Eye (tissue), 1 donor: ENCODE measurements at regions not wholly inside any gene's neighbourhood (a gene's known extent, or its start where the extent isn't known, plus 50 kb on each side); places are given as distances from the start of the nearest gene placed in this dataset.
A peak's percentile ranks its signal among the peaks of the same experiment; 100 is the strongest.

Experiments
- DNase-seq: peaks from one replicate; pipeline ENCODE4 v3.0.0-alpha.2; 2015

DNA sequence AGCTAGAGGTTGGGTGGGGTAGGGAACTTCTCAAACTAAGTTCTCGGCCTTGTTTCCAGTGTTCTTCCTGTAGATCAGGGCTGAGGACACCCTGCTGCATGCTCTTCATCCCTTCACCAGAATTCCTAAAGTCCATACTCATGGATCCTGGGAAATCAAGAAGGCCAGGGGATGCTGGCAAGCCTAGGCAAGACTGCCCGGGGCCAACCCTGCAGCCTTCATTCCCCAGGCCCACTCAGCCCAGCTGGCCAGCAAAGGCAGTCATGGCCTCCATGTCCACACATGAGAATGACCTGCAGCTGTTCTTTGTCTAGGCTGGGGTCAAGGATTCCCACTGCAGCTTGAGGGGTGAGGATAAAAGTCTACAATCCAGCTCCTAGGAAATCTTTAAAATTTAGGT lies 109.3 kb upstream of the ETV6 start:
- no peak for DNase-seq

DNA sequence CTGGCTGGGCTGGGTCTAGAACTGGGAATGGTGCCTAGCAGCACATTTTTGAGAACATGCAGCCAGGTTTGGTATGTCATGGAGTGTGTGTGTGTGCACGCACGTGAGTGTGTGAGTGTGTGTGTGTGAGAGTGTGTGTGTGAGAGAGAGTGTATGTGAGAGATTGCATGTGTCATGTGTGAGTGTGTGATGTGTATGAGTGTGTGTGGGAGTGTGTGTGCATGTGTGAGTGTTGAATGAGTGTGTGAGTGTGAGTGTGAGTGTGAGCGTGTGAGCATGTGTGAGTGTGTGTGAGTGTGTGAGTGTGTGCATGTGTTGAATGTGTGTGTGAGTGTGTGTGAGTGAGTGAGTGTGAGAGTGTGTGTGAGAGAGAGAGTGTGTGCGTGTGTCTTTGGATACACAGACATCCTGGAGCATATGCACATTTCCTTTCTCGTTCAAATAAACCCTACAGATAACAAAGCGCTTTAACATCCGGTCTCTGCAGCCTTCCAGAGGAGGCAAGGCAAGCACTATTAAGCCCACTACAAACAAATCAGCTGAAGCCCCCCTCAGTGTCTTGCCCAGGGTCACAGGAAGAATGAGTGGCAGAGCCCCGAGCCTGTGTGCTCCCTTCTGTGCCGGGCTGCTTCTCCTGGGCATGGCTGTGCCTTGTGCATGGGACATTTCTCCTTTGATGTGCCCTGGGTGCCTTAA lies 108.7 kb upstream of the ETV6 start:
- DNase-seq: no peak

DNA sequence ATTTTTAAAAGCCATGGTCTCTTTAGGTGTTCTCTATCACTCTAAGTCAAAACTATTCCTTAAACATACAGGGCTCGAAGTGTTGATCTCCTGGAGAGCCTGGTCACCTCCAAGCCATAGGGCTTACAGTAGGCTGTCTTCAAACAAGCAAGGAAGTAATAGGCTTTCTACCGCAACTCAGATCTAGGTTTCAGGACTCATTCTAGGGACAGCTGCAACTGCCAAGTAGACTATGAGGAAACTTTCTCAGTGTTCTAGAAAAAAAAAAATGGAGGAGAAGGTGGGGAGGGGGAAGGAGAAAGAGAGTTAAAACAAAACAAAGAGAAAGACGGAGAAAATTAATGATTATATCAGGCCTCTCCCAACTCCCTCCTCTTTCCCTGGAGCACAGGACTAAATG lies 106.9 kb upstream of the ETV6 start:
- no peak for DNase-seq

DNA sequence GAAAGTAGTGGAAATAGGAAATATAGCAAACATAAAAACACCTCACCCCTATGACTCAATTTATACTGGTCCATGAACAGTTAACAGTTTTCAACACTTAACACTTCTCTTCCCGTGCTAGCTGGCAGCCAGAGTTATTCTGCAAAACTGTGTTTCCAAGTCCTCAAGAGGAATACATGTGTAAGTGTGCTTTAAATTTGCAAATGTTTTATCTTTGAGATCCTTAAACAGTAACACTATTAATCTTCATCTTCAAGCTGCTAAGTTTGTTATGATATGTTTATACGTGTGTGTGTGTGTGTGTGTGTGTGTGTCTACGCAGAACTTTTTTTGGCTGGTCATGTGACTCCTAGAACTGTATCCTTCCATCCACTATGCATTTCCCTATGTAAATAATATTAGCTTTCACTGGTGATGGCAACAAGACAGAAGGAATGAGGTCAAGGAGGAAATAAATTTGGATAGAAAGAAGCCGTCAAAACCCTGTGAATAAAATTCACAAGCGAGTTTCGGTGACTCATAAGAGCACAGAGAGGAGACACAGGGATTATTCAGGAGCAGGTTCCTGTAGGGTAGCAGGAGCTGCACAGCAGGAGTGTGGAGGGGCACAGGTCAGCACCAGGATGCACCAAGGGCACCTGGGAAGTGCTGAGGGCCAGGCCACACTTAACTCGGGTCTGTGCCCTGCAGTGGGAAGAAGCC lies 105.9 kb upstream of the ETV6 start:
- no peak for DNase-seq

DNA sequence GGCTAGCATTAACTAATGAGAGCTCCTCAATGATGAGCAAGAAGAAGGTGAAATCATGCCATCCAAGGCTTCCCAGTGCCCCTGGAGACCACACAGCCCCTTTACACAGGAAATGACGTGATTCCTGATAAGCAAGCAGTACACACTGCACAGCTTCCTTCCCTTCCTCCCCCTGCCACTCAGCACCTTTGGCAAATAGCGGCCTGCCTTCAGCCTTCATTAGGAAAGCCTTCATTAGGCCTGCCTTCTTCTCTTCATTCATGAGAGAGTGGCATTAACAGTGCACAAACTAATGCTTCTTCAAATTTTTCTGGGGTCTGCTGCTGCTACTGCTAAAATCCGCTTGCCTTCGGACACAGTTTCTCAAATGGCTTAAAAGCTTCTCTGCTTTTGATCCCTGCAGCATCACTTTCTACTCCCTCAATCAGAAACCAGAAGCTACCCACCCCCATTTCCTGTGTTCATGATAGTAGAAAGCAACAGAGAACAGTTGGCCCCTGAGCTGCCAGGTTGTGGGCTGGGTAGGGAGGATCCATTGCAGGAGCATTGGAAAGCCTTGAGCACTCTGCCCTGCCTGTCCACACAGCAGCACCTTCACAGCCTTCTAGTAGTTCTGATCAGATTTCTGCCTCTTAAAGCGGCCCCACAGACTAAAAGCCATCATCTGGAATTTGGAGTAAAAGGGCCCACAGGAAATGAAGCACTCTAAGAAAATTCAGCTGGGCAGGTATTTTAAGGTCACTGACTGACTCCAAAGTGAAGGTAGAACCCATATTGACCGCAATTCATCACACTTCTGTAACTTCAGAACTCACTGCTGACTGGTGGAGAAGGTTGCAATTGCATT lies 103.8 kb upstream of the ETV6 start:
- DNase-seq: no peak

DNA sequence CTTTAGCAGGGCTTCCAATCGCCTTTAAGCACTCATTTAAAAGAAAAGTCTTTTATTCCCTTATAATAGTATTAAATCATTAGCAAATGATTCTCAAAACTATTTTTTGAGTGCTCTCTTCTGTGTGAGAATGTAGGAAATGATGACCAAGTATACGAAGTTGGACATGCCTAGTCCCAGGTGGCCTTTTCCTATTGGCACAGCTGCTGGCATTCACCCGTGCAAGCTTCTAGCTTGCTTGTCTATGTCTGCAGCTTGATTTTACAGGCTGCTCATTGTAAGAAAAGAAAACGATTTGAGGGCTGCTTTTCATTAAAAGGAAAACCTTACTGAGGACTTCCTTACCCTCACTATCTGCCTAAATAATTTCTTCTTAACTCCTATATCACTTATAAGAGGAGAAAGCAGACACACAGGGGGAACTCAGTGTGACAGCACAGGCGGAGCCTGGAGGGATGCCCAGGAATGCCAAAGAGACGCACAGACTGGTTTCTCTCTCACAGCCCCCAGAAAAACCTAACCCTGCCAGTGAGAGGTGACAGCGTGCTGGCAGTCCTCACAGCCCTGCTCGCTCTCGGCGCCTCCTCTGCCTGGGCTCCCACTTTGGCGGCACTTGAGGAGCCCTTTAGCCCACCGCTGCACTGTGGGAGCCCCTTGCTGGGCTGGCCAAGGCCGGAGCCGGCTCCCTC lies 102.7 kb upstream of the ETV6 start:
- peak; percentile 47 for DNase-seq

DNA sequence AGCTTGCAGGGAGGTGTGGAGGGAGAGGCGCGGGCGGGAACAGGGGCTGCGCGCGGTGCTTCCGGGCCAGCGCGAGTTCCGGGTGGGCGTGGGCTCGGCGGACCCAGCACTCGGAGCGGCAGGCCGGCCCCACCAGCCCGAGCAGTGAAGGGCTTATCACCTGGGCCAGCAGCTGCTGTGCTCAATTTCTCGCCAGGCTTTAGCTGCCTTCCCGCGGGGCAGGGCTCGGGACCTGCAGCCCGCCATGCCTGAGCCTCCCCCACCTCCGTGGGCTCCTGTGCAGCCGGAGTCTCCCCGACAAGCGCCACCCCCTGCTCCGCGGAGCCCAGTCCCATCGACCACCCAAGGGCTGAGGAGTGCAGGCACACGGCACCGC lies 102.2 kb upstream of the ETV6 start:
- peak; percentile 12 for DNase-seq

DNA sequence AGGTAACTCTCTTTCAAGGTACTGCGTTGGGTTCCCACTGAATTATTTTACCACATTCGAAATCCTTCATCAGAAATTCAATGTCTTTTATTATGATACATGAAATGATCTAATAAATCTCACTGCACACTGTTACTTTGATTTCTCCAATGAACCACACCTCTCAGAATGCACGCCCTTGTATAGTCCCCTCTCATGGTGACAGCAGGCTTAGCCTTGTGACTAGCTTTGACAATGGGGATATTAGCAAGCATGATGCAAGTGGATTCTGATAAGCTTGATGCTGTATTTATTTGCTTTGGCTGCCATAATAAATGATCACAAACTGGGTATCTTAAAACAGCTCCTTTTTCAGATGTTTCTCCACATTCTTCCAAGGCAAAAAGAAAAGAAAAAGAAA lies 100.4 kb upstream of the ETV6 start:
- no peak for DNase-seq

DNA sequence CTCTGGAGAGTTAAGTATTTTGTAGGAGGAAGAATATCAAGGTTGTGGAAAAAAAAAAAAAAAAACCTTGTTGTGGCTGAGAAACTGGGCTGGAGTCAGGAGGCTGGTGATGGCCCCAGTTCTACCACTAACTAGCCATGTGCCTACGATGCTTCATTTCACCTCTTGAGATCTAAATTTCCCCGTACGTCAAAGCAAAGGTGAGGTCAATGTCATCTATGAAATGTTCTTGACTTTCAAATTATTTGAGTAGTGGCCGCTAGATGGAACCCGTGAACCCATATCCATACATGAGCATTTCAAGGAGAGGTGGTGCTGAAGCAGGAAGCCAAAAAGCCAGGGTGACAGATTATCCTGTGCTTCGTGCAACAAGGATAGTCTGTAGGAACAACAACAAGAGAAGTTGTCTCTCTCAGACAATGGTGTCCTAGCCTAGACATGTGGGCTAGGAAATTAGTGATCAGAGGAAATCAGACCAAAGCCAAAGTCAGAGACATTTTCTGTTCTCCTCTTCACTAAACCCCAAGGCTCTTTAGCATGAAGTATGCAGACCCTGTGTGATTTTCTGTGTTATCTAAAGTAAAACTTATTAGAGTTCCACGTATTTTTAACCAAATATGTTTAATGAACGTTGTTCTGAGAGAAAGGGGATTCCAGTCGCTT lies 95.5 kb upstream of the ETV6 start:
- DNase-seq: peak; percentile 75

DNA sequence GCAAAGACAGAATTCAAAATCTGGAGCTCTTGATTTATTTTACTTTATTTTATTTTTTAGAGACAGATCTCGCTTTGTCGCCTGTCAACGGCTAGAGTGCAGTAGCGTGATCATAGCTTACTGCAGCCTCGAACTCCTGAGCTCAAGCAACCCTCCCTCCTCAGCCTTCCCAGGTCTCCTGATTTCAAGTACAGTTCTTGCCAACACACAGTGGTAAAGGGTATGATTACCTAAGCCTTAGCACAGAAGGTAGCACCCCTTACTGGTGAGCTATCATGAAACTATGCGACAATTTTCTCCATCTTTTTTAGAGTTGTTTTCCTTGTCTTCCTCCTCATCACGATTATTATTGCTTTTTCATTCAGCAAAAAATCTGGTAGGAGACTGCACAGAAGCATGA lies 94.3 kb upstream of the ETV6 start:
- no peak for DNase-seq

DNA sequence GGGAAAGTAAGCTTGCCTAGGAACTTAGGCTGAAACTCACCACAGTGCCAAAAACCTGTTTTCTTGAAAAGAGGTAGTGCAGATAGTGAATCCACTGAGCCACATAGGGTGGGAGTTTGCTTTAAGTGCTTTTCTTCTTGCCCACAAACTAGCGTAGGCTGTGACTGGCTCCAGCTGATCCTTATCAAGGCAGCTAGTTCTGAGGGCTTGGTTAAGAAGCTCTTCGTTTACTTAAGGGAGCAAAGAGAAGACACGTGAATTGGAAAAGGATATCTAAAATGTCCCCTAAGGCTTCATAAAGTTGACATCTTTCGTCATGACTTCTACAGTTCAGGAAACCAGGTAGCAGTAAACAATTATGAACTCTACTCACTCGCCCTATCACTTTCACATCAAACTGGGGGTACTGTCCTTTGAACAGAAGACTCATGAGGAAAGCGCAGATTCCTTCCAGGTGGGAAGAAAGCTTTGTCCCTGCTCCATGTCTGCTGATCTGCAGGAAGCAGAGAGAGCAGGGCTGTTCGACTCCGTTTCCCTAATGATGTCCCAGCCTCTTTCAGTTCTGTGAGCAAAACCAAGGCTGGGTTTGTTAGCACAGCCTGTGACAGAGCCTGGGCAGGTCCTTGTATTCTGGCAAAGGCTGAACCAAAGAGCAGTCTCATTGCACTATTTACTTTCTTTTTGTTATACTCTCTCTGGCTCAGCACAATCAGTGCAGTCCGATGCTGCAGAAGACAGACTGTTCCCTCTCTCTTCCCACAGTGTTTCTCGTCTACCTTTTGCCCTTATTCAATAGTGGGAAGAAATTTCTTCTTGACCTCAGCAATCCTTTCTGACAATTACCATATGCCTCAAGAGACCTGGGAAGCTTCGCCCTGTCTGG lies 93.5 kb upstream of the ETV6 start:
- no peak for DNase-seq

DNA sequence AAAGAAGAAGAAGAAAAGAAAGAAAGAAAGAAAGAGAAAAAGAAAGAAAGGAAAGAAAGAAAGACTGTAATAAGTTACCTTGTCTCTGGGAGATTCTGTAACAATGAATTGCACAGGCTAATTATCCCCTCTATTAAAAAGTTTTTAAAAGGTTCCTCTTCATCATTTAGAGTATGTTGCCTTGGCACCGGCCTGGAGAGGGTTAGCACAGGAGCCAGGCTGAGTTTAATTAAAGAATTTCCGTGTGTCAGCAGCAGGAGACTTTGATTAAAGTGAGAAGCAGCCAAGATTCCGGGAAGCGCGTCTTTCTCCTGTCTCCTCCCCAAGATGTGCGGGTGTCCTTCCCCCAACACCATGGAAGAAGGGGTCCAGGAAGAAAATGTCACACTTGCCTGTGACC lies 92.8 kb upstream of the ETV6 start:
- no peak for DNase-seq

DNA sequence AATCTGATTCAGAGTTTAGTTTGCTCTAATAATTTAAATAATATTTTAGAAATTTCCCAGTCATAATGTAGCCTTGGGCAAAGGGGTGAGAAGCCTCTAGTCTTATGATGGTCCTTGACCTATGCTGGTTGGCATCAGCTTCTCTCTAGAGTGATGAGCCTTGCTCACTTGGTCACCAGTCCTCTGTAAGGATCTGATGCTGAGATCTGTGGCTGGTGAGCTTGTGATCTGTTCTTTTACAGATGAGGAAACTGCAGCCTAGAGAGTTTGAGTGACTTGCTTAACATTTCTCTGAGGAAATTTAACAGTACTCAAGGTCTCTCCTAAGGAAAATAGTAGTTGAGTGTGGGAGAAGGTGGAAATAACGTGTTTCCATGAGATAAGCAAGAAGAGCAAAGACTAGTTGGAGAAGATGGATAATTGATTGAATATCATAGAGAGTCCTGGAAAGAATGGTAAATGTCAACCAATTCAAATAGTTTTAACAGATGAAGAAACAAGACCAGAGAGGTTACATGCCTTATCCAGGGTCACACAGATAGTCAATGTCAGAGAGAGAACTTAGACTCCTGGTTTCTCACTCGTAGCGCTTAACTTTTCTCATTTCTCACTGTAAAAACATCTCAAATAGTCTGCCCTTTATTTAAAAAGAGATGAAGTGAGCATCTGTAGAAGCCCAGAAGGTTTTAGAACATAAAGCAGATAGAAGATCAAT lies 89.7 kb upstream of the ETV6 start:
- no peak for DNase-seq

DNA sequence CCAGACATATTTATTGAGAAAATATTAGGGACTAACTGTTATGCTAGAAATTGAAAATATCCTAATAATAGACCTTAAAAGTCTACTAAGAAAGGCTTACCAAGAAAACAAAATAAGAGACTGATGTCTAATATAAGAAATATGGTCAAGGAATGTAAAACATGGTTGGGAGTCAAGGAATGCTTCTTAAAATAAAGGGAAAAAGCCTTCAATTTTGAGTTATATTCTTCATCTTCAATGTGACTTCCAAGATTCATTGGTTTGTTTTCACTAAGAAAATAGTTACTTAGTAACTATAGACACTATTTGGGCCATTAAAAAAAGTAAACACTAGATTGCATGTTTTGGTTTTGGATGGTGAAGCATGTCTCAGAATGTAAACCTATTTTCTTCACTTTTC lies 88.1 kb upstream of the ETV6 start:
- DNase-seq: no peak

DNA sequence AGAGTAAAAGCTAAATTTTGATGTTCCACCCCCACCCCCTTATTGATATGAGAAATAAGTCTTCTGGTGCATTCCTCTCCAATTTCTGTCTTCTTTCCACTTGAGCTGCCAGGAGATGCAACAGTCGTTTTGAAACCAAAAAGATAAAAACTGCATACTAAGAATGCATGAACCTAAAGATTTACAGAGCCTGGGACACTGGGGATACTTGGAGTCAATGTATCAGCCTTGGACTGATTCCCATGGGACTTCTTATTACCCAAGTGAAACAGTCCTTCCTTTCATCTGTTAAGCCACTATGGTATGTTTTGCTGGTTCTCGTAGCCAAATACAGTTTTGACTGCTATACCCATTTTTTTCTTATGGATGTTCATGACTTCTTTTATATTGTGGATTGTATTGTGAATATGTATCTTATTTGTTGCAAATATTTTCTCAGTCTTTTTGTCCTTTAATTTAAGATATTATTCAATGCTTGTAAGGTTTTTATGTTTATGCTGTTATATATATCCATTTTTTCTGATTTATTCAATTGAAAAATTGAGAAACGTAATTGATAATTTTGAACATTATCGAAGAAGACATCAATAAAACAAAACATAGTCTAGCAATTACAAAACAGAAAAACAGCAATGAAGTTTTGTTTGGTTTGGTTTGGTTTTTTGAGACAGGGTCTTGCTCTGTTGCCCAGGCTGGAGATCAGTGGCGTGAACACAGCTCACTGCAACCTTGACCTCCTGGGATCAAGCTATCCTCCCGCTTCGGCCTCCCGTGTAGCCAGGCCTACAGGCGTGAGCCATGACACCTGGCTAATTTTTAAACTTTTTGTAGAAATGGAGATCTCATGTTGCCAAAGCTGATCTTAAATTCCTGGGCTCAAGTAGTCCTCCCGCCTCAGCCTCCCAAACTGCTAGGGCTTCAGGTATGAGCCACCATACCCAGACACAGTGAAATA lies 85.4 kb upstream of the ETV6 start:
- no peak for DNase-seq

DNA sequence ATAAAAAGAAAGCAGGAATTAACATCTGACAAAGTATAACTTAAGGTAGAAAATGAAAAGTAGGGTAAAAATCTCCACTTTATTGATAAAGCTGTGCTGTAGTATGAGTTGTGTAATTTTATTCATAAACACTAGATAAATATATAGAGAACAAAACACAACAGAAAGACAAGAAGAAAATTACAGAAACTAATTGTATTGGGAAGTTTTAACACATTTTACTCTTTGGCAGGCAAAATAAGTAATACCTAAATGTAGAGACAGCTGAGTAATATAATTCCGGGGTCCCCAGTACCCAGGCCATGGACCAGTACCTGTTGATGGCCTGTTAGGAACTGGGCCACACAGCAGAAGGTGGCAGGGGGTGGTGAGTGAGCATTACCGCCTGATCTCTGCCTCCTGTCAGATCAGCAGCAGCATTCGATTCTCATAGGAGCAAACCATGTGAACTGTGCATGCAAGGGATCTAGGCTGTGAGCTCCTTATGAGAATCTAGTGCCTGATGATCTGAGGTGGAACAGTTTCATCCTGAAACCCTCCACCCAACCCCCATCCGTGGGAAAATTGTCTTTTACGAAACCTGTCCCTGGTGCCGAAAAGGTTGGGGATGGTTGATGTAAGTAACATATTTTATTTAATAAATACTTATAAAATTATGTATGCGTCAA lies 84.4 kb upstream of the ETV6 start:
- DNase-seq: no peak

DNA sequence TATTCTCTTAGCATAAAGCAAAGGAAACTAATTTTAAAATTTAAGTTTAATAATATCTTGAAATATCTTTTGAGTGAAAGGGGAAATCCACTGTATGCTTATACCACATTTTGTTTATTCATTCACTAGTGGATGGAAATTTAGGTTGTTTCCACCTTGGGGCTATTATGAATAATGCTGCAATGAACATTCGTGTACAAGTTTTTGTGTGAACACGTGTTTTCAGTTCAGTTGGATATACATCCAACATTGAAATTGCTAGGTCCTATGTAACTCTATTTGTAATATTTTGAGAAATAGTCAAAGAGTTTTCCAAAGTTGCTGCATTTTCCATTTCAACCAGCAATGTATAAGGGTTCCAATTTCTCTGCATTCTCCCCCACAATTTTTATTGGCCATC lies 83.7 kb upstream of the ETV6 start:
- DNase-seq: no peak

DNA sequence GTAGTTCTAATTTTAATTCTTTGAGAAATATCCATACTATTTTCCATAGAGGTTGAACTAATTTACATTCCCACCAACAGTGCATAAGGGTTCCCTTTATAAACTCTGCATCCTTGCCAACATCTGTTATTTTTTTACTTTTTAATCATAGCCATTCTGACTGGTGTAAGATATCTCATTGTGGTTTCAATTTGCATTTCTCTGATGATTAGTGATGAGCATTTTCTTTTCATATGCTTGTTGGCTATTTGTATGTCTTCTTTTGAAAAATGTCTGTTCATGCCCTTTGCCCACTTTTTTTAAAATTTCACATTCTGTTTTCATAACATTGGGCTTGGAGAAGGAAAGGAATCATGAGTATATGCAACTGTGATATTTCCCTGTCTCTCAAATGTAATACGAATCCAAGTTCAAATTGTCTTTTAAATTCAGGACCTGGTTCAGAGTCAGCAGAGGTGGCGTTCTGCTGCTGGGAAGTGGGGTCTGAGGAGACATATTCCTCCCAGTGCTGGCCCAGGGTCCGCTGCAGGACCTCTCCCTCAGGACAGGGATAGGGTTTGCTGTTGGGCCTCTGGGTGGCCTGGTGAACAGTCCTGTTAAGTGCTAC lies 81.2 kb upstream of the ETV6 start:
- DNase-seq: no peak
